HL-60 (cell line): ENCODE measurements at regions not wholly inside any gene's neighbourhood (a gene's known extent, or its start where the extent isn't known, plus 50 kb on each side); places are given as distances from the start of the nearest gene placed in this dataset.

Source experiments
- DNase-seq, 2 experiments: peaks; one replicate each; pipeline ENCODE4 v3.0.0-alpha.2; 2010 to 2020; ENCODE audit warnings: low read depth in 1 of 2, low spot score in 1 of 2
- H3K27ac ChIP-seq: fragments of 250-450 bp; sonication (Bioruptor Pico); replicated peaks from 2 replicates; pipeline ENCODE4 v1.5.1; 2020; ENCODE audit warnings: mild to moderate bottlenecking, moderate library complexity
- H3K27me3 ChIP-seq: fragments of 250-450 bp; sonication (Bioruptor Pico); 2 replicates; pipeline ENCODE4 v1.5.1; 2021; ENCODE audit warnings: mild to moderate bottlenecking, moderate library complexity; ENCODE audit not compliant: insufficient read depth, poor library complexity, severe bottlenecking
- H3K4me3 ChIP-seq: replicated peaks from 2 replicates; pipeline ENCODE4 v1.5.1; 2011; ENCODE audit warnings: mild to moderate bottlenecking, control low read depth, low read length; ENCODE audit not compliant: insufficient read depth
- CTCF ChIP-seq: IDR thresholded peaks from one replicate; pipeline ENCODE4 v1.5.1; 2011; ENCODE audit warnings: low read length, control low read depth, inconsistent platforms; ENCODE audit not compliant: insufficient read depth
- GABPA ChIP-seq: IDR thresholded peaks from 2 replicates; pipeline ENCODE4 v1.6.1; 2012; ENCODE audit warnings: low read depth
- POLR2AphosphoS5 ChIP-seq: IDR thresholded peaks from 2 replicates; pipeline ENCODE4 v1.6.1; 2012; ENCODE audit warnings: low read depth
- REST ChIP-seq: IDR thresholded peaks from 2 replicates; pipeline ENCODE4 v1.6.1; 2012; ENCODE audit warnings: low read depth; ENCODE audit not compliant: insufficient replicate concordance
- SPI1 ChIP-seq: IDR thresholded peaks from 2 replicates; pipeline ENCODE4 v1.6.1; 2012; ENCODE audit warnings: low read depth, mild to moderate bottlenecking, borderline replicate concordance

GRCh38 chr2:167537743-167538142 lies 649.5 kb downstream of the XIRP2 start:
- no peak overlapping the region for H3K27ac ChIP-seq
- no peak for DNase-seq
- no peak overlapping the region for H3K4me3 ChIP-seq
- TF ChIP-seq CTCF = no peak
- no peak for TF ChIP-seq SPI1
- no peak for TF ChIP-seq GABPA
- TF ChIP-seq POLR2AphosphoS5 = no peak
- no peak for TF ChIP-seq REST
- no peaks in the 10 kb centered on the region for H3K27me3 ChIP-seq

GRCh38 chr2:167534443-167534842 lies 646.2 kb downstream of the XIRP2 start:
- no peak overlapping the region for H3K4me3 ChIP-seq
- TF ChIP-seq REST (no peak), CTCF (no peak), SPI1 (no peak), GABPA (no peak), POLR2AphosphoS5 (no peak)
- no peaks in the 10 kb centered on the region for H3K27me3 ChIP-seq
- H3K27ac ChIP-seq = no peak overlapping the region
- no peak for DNase-seq

GRCh38 chr2:167524786-167525185 lies 636.5 kb downstream of the XIRP2 start:
- Histone ChIP-seq H3K27ac (no peak overlapping the region), H3K4me3 (no peak overlapping the region), H3K27me3 (no peaks in the 10 kb centered on the region)
- no peak for TF ChIP-seq POLR2AphosphoS5
- no peak for TF ChIP-seq SPI1
- TF ChIP-seq GABPA = no peak
- no peak for TF ChIP-seq REST
- TF ChIP-seq CTCF = no peak
- DNase-seq = no peak
